ENCODE measurements at regions not wholly inside any gene's neighbourhood (a gene's known extent, or its start where the extent isn't known, plus 50 kb on each side); places are given as distances from the start of the nearest gene placed in this dataset.
A peak's percentile ranks its signal among the peaks of the same experiment; 100 is the strongest.

- Histone ChIP-seq H3K4me1 (ENCODE audit: control insufficient read depth in 1 of 2, insufficient read depth in 2 of 2, low read depth in 1 of 2, low read length in 1 of 2) (peaks cover 0 to 12% of the 10 kb centered on the region in 2 experiments; a peak in 2 of 4 replicates), H3K27me3 (ENCODE audit: insufficient read depth) (no peaks in the 10 kb centered on the region), H3K4me2 (no peak overlapping the region), H2AFZ (ENCODE audit: low read depth) (no peak overlapping the region), H3K9me3 (no peaks in the 10 kb centered on the region), H3K4me3 (ENCODE audit: low read depth in 2 of 2, low read length in 1 of 2) (no peak overlapping the region), H4K20me1 (ENCODE audit: insufficient read depth) (no peaks in the 10 kb centered on the region), H3K79me2 (ENCODE audit: insufficient read depth) (peaks cover 8% of the 10 kb centered on the region; the same call in 1 of the 2 replicates), H3K27ac (ENCODE audit: low read depth in 2 of 2, low read length in 1 of 2) (no peak overlapping the region), H3K9me2 (no peaks in the 10 kb centered on the region), H3F3A (replicated peaks; ENCODE audit: insufficient read depth) (peaks cover 3% of the 10 kb centered on the region), H3K9ac (no peak overlapping the region), H3K36me3 (replicated peaks in 1 of 2; ENCODE audit: control insufficient read depth in 1 of 2, insufficient read depth in 2 of 2, low read length in 1 of 2) (no peaks in the 10 kb centered on the region)
- POLR2A ChIA-PET = no interaction called here
- TF ChIP-seq SMC3 (IDR thresholded peaks at IDR 0.05; ENCODE audit: low read depth, low read length) = no peak
- no peak for TF ChIP-seq MXI1 (IDR thresholded peaks at IDR 0.05; ENCODE audit: low read depth, low read length)
- no peak for TF ChIP-seq RCOR1 (IDR thresholded peaks at IDR 0.05; ENCODE audit: low read length)
- no peak for TF ChIP-seq MAX (IDR thresholded peaks at IDR 0.05; ENCODE audit: low read depth)
- TF ChIP-seq EZH2phosphoT487 (IDR thresholded peaks at IDR 0.05; ENCODE audit: borderline replicate concordance, low read depth) = no peak
- no peak for TF ChIP-seq RXRA (IDR thresholded peaks at IDR 0.05; ENCODE audit: borderline replicate concordance, low read depth)
- no peak for DNase-seq
- CTCF ChIA-PET = interaction anchor here (1.1 kb wide), 1 partner anchor 172 kb away, joined by 4 read pairs; no protein-coding TSS in a partner anchor
- 95% methylated on average over 7 of the region's 7 CpGs for WGBS (ENCODE audit: low lambda C conversion rate)
Observed at GRCh38 chr12:25382311-25383106, 131.8 kb upstream of the KRAS start.

- ChIA-PET CTCF (interaction anchor here (1.5 to 2.1 kb wide), 3 partner anchors 10 to 222 kb away, joined by 4 to 7 read pairs (median 4); no protein-coding TSS in a partner anchor), POLR2A (no interaction called here)
- WGBS (ENCODE audit: low lambda C conversion rate) = 76% methylated on average over 5 of the region's 5 CpGs
- Histone ChIP-seq H3K9me3 (no peaks in the 10 kb centered on the region), H4K20me1 (ENCODE audit: insufficient read depth) (no peaks in the 10 kb centered on the region), H3F3A (replicated peaks; ENCODE audit: insufficient read depth) (no peaks in the 10 kb centered on the region), H3K79me2 (ENCODE audit: insufficient read depth) (no peaks in the 10 kb centered on the region), H3K9me2 (no peaks in the 10 kb centered on the region), H3K4me2 (no peak overlapping the region), H3K36me3 (replicated peaks in 1 of 2; ENCODE audit: control insufficient read depth in 1 of 2, insufficient read depth in 2 of 2, low read length in 1 of 2) (no peaks in the 10 kb centered on the region), H3K27me3 (ENCODE audit: insufficient read depth) (no peaks in the 10 kb centered on the region), H2AFZ (ENCODE audit: low read depth) (peak overlapping the region; percentile 38; the same call in 1 of the 2 replicates), H3K4me1 (ENCODE audit: control insufficient read depth in 1 of 2, insufficient read depth in 2 of 2, low read depth in 1 of 2, low read length in 1 of 2) (no peaks in the 10 kb centered on the region; a peak in 1 of 4 replicates), H3K9ac (no peak overlapping the region), H3K27ac (ENCODE audit: low read depth in 2 of 2, low read length in 1 of 2) (no peak overlapping the region; a peak in 1 of 4 replicates), H3K4me3 (ENCODE audit: low read depth in 2 of 2, low read length in 1 of 2) (no peak overlapping the region)
- DNase-seq = no peak
- TF ChIP-seq IRF3 (IDR thresholded peaks at IDR 0.05; ENCODE audit: low read depth, low read length) (no peak), GATA2 (CRISPR knock-in tag; IDR thresholded peaks at IDR 0.05) (no peak), FOSL2 (IDR thresholded peaks at IDR 0.05; ENCODE audit: borderline replicate concordance, low read depth) (no peak), RFX5 (IDR thresholded peaks at IDR 0.05; ENCODE audit: low read length) (no peak), EZH2phosphoT487 (IDR thresholded peaks at IDR 0.05; ENCODE audit: borderline replicate concordance, low read depth) (no peak), USF1 (IDR thresholded peaks at IDR 0.05; ENCODE audit: borderline replicate concordance, low read depth) (no peak), SMC3 (IDR thresholded peaks at IDR 0.05; ENCODE audit: low read depth, low read length) (no peak)
Observed at GRCh38 chr12:25377469-25378177, 126.9 kb upstream of the KRAS start.

All from SK-N-SH (cell line).